ELR (cell line): ENCODE measurements at regions not wholly inside any gene's neighbourhood (a gene's known extent, or its start where the extent isn't known, plus 50 kb on each side); places are given as distances from the start of the nearest gene placed in this dataset.
"Not testable (repeated sequence)": the region's sequence is repeated elsewhere in the genome, so short reads cannot be mapped to it uniquely, and the experiment has no call there.

Experiments
- DNase-seq: peaks from one replicate; pipeline ENCODE4 v3.0.0-alpha.2; 2015; ENCODE audit warnings: low read depth

DNA sequence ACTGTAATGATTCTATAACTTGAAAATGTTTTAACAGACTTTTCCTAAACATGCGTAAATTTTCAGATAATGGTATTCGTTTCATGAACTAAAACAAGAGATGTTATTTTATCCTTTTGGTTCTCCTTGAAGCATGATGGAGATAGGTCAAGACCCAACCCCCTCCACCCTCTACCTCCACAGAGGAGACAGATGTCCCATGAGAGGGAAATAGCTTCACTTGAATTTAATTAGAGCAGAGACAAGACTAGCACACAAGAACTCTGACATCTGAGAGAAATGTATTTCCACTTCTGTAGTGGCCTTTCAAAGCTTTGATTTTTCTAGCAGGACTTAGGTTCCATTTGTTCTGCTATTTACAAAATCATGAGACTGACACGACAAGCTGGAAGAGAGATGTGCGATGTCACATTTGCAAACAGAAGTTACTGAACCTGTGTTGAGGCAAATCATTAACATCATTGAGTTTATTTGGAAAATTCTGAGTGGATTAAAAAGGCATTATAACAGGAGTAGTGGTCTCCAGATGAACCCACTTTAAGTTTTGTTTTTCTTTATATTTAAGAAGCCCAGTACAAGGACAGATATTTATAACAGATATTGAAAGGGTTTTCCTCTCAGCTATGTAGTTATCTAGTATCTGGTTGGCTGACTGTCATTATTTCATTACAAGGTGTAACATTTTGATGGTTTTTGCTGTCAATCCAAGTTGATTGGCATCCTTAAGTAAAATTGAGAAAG is 276.2 kb downstream of the ASXL3 start:
- DNase-seq, result no peak

DNA sequence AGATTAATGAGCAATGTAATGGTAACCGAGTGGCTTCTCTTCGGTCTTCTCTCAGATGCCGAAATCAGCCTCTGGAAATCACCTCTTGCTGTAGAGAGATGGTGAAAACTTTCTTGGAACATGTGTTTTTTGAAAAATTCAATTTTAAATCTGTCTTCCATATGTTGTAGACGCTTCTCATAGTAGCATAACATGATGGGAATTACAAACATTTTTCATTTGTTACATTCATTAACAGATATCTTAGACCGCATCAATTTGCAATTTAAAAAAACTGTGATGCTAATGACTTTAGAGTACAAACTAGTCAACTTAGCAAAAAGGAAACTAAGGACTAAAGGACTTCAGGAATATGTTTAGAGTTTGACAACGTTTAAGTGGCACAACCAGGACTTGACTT is 275.2 kb downstream of the ASXL3 start:
- no peak for DNase-seq

DNA sequence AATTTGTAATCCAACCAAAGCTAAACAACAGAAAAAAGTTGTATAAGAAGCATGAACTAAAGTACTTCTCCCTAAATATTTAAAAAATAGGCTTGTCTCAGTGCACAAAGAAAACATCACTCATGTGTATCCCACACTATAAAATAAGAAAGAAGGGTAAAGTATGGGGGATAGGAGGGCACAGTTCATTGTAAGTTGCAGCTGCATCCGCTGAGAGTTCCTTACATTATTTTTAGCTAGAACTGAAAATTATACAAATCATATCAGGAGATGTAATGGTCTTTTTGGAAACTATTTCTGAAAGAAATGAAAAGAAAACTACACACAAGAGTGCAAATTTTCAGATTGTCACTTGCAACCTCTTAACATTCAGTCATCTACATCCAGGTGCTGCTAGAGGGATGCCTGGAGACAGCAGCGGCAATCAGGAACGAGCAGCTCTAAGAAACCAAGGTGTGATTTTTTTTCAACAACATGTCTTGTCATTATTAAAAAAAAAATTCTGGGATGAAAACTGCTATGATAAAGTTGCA is 273.6 kb downstream of the ASXL3 start:
- no peak for DNase-seq

DNA sequence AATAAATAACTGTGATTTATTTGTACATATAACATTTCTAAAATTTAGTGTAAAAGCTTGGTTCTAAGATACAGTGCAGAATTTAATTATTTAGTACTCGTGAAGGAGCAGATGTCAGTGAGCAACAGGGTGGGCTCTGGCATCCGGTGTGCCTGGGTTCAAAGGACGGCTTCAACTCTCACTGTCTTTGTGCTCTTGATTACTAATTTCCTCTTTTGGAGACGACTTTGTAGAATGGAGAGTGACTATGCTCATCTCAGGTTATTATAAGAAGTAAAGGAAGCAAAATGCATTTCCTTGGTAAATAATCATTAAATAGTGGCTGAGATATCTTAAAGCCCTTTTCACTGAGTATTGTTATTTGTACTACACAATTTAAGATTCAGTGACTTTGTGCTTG is 271.7 kb downstream of the ASXL3 start:
- no peak for DNase-seq

DNA sequence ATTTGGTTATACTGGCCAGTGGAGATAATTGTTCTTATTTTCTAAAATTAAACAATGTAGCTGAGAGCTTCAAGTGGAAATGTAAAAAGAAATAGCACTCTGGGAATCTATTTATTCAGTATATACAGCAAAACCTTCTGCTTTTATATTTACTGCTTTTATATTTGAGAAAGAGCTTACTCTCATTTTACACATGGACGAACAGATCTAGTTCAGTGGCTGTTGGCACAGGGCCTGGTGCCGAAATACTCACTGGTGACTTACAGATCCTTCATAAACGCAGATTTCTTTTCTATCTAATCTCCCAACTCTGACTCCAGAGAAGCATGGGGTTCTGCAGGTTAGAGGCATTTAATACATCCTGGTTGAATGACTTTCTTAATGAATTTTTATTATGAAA is 266.2 kb downstream of the ASXL3 start:
- no peak for DNase-seq

DNA sequence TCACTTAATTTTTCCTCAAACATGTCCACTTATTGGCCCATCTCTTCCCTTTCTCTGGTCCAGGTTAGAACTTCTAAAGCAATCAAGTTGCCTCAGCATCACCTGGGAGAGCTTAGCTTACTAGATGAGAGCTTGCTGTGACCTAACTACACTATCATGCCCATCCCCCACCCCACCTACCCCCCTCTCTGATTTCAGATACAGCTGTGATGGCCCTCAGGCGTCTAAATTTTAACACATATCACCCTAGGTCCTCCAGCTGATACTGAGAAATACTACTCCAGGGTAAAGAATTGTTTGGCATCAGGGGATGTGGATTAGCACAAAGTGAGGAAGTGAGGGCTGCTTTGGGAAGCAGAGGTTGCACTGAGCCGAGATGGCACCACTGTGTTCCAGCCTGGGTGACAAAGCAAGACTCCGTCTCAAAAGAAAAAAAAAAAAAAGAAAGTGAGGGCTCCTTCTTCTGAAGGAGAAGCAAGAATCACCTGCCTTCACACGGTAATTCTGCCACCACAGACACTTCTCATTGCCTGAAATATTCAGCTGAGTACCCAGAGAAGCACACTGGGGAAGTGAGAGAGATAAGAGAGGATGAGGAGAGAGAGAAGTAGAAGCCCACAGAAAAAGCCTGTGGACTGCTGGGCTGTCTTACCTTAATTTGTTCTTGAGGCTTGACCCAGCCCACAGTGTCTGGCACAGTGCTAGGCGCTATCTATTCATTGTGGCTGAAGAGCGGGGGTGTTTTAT is 263.4 kb downstream of the ASXL3 start:
- DNase-seq, result no peak

DNA sequence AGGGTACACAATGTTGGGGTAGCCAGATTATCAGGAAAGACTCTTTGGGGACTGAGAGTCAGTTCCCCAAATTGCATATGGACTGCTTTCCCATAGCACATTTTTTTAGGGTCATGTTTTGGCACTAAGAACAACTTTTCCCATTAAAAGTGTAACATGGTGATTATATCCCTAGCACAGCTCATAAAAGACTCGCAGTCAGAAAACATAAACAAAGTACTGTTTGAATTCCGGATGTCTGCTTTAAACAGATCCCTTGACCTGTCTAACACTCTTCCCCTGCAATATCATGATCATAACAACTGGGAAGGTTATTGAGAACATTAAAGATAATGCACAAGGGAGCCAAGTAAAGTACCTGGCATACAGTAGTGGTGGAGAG is 262.2 kb downstream of the ASXL3 start:
- DNase-seq, result no peak

DNA sequence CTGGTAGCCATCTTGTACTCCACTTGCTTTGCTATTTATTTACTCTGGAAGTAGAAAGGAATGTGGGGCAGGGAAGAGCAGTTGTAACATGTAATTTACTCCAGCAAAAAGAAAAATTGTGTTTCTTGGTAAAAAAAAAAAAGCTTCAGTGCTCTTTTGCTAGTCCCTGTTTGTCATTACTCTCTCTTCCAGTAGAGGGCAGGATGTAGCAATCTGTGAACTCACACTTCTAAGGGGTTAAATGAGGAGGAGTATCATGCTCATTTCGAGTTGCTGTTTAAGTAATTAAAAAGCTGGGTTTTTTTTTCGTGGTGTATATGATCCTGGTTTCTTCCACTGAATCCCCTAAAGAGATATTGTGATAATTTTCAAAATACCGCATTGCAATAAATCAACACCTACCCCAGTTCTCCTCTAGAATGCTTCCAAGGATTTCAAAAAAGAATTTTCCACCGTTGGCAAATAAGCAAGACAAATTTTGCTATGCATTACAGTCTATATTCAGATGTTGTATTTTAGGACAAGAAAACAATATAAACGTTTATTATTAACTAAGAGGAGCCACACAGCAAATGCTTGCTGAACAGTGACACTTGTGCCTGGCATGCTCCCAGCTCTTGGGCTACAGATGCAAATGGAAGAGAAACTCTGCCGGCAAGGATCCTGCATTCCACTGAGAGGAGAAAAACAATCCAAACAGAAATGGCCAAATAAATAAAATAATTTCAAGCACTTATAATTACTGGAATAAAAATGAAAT is 261.6 kb downstream of the ASXL3 start:
- DNase-seq, result peak; percentile 15

DNA sequence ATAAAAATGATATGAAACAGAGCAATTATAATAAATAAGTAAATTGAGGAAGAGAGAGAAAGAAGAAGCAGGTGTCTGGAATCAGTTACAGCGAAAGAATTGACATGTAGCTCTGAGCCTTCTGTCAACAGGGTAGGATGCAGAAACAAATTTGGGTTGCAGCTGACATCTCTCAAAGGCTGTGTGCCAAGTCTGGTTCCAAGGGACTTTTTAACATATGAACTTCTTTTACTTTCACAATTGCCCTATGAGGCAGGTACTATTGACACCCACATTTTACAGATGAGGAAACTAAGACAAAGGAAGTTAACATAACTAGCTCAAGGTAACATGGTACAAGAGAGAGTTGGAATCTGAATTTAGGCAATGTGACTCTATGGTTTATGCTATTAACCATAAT is 260.0 kb downstream of the ASXL3 start:
- no peak for DNase-seq

DNA sequence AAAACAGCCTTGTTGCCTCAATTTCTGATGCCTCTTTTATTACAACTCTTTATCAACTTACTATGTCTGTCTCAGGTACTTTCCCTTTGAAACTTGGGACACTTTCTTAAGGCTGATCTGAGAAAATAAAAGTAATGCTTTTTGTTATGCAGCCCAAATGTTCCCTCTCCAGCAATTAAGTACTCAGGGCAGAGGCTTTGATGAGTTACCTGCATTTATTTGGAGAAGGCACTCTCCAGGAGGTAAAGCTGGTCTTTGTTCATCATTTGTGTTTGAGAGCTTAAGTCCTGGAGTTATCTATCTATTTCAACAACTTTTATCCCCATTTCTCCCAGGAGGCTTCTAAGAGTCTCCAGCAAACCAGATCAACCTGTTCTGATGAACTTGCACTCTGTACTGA is 259.2 kb downstream of the ASXL3 start:
- DNase-seq, result no peak

DNA sequence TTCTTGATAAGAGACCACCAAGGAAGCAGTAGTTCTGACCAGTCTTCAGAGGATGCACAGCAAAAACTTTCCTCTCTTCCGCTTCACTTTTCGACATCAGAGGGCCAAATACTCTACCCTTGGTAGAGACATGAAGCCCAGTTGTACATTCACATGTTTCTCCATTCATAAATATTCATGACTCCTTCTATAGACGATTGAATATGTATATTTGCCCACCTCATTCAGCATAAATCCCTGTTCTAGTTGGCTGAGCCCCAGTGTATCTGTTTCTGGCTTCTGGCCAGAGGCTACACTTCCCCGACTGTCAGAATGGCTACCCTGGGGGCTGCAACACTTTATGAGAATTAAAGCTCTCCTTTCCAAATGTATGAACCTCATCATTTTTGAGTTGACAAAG is 258.5 kb downstream of the ASXL3 start:
- no peak for DNase-seq

DNA sequence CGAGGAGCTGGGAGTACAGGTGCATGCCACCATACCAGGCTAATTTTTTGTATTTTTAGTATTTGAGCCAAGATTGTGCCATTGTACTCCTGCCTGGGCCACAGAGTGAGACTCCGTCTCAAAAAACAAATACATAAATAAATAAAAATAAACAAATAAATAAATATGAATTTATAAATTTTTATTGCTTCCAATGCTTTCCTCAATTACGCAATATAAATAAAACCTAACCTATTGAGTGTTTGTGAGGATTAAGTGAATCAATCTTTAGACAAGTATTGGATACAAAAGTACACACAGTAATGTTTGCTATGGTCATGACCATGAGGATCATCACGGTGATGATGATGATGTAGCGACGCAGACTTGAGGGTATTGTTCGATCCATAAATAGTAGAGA is 257.4 kb downstream of the ASXL3 start:
- no peak for DNase-seq

DNA sequence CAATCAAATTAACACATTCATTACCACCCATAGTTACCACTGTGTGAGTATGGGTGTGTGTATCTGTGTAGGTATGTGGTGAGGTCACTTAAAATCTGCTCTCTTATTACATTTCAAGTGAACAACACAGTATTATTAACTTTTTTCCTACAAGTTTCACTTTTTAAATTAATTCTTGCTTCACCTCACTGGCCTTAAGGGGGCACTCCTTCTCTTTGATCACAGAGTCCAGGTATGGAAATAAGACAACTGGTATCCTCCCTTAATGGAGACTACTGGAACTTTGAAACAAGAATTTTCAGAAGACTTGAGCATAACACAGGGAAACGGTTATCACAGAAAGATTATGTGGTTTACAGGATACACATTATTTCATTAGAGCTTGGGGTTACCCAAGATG is 255.8 kb downstream of the ASXL3 start:
- no peak for DNase-seq

DNA sequence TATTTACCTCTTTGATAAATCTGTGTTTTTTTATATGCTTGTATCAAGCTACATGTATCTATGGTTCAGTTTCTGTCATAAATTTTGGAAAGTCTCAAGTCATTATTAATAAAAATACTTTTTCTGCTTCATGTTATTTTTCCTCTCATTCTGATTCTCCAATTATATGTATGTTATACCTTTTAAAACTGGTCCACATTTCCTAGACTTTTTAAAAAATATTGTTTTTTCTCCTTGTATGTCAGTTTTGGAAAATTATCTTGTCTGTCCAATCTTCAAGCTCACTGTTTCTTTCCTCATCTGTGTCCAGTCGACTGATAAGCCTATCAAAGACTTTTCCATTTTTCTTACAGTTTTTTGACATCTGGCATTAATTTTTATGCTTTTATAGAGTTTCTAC is 253.4 kb downstream of the ASXL3 start:
- DNase-seq, result no peak

DNA sequence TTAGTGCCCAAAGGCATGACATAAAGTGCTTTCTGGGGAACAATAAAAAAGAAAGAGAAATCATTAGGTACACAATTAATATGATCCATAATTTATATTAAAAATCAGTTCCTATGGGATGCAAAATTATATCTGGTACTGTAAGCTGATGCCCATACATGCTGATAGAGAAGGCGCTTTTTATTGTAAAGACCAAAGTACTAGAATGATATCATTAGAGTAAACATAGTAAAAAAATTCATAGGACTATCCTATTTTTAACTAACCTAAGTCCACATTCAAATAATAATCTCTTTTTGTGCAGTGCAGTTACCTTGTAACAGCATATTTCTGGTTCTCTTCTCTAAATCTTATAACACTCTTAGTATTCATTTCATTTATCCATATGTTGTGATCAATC is 252.2 kb downstream of the ASXL3 start:
- DNase-seq, result no peak

DNA sequence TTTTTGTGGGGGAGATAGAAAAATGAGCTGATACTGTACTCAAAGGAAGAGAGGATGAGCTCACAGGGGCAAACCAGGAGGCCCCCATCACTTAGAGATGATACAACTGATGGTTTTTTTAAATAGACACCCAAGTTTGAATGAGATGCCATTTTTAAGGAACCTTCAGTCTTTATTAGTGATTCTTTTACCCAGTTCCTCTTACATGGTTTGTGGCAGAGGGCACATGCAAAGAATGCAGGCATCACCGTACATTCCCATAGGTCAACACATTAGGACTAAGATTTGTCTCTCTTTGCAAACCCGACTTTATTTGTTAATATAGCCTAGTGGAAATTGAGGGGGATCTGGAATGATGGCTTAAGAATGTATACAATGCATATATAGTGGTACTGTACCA is 250.9 kb downstream of the ASXL3 start:
- no peak for DNase-seq

DNA sequence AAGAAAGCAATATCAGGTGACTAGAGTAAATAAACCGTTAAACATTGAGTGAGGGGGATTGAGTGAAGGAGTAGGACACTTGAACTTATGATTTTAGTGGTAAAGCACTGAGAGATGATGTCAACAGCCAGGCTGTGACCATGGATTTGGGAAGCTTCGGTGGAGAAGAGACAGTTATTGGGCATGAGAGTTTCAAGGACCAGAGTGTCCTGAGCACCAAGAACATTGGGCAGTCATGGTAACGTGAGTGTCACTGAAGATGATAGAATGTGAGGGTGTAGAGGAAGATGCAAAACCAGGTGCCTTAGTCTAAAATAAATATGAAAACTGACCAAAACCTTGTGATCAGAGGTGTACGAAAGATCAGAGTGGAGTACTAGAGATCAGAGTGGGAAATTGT is 248.1 kb downstream of the ASXL3 start:
- DNase-seq, result no peak

DNA sequence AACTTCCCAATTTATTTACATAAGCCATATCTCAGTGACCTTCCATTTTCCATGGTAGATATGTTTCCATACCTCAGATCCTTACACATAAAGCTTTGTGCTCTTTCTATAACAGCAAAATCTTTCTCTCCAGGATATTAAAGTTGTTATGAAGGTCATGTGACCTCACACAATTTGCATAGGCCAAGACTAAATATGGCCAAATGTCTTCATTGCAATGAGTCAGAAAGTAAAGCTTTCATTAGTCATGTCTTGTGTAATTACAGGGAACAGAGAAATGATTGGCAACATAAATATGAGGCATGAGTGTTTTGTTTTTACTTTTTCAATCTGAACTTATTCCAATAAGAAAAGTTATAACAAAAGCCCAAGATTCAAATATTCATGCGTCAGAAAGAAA is 243.5 kb downstream of the ASXL3 start:
- no peak for DNase-seq

DNA sequence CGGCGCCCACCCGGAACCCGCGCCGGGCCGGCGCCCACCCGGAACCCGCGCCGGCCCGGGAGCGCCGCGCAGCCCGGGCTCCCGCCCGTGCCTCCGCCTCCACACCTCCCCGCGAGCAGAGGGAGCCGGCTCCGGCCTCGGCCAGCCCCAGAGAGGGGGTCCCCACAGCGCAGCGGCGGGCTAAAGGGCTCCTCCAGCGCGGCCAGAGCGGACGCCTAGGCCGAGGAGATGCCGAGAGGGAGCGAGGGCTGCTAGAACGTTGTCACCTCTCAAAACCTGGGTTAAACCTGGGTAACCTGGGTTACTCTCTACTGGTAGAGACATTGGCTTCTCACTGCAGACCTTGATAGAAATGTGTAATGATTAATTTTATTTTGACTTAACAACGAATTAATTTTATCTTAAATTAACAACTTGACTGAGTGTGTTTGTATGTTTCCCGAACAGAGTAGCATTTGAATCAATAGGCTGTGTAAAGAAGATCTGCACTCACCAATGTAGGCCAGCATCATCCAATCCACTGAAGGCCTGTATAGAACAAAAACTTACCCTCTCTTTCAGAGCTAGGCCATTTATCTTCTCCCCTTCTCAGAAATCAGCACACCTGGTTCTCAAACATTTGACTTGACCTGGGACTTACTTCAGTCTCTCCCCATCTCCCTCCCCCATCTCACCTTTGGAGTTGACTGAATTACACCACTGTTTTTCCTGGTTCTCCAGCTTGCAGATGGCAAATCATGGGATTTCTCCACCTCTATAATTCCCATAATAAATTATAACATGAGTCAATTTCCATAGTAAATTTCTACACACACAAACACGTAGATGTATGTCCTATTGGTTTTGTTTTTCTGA is 242.7 kb downstream of the ASXL3 start:
- no peak for DNase-seq

DNA sequence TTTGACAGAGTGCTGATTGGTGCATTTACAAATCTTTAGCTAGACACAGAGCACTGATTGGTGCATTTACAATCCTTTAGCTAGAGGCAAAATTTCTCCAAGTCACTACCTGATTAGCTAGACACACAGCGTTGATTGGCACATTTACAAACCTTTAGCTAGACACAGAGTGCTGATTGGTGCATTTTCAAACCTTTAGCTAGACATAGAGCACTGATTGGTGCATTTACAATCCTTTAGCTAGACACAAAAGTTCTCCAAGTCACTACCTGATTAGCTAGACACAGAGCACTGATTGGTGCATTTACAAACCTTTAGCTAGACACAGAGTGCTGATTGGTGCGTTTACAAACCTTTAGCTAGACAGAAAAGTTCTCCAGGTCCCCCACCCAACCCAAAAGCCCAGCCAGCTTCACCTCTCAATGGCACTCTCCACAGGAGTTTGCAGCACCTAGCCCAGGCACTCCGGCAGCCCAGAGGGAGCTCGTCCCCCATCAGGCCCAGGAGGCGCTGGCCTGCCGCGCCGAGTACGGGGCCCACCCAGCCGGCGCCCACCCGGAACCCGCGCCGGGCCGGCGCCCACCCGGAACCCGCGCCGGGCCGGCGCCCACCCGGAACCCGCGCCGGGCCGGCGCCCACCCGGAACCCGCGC is 241.8 kb downstream of the ASXL3 start:
- DNase-seq, result not testable (repeated sequence)

DNA sequence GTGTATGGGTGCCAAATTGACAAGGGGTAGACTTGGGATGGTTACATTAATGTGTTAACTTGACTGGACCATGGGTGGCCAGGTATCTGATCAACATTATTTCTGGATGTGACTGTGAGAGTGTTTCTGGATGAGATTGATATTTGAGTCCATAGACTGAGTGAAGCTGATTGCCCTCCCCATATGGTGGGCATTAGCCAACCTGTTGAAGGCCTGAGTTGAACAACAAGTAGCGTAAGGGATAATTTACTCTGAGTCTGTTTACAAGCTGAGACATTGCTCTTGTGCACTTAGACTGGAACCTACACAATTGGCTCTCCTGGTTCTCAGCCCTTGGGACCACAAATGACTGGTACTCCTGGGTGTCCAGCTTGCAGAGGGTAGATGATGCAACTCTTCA is 240.1 kb downstream of the ASXL3 start:
- DNase-seq, result no peak
